ENCODE measurements at regions not wholly inside any gene's neighbourhood (a gene's known extent, or its start where the extent isn't known, plus 50 kb on each side); places are given as distances from the start of the nearest gene placed in this dataset.

DNA sequence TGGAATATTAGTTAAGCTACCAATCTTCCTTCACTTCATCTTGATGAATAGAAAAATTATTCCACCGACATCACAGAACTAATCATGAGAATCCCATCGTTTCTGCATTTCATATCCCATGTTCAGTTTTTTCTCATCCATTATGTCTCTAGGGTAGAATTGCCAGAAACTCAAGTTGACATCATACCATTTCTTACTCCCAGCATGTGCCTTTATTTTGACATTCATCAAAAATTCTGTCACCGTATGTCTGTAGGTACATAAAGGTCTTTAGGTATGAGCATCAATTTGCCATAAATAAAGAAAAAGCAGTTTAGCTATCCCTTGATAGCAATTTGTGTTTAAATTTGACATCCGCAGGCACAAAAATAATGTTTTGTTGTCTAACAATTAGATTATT, 175.5 kb upstream of the ROBO2 start:
- H3K27ac Mint-ChIP-seq (ENCODE audit: unreplicated experiment) = no peak overlapping the region
- H3K9me3 Mint-ChIP-seq (ENCODE audit: unreplicated experiment) = no peaks in the 10 kb centered on the region
- H3K4me1 Mint-ChIP-seq (ENCODE audit: low read depth, unreplicated experiment) = no peaks in the 10 kb centered on the region
- POLR2A ChIA-PET = no interaction called here
- Histone ChIP-seq H3K36me3 (ENCODE audit: control insufficient read depth, insufficient read depth, low read length) (no peaks in the 10 kb centered on the region), H3K27me3 (replicated peaks; ENCODE audit: control insufficient read depth, insufficient read depth, low read length) (no peaks in the 10 kb centered on the region), H3K4me1 (no peaks in the 10 kb centered on the region), H3K4me3 (ENCODE audit: low read depth, low read length) (no peak overlapping the region), H3K9me3 (no peaks in the 10 kb centered on the region)
- intact Hi-C loops (cut with micrococcal nuclease; ENCODE audit: unreplicated experiment) = no loop called here
- CTCF ChIA-PET = no interaction called here
- no TSS peak for BruUV-seq (replicated peaks)
- no peak for TF ChIP-seq CTCF (IDR thresholded peaks at IDR 0.05; ENCODE audit: insufficient read depth in 1 of 2, low read depth in 1 of 2, low read length in 1 of 2, severe bottlenecking in 1 of 2, unreplicated experiment in 1 of 2)
- no peak for DNase-seq
- no peaks in the 10 kb centered on the region for H3K36me3 Mint-ChIP-seq (ENCODE audit: insufficient read depth, unreplicated experiment)
- no peak overlapping the region for H3K4me3 Mint-ChIP-seq (ENCODE audit: unreplicated experiment)
- no peaks in the 10 kb centered on the region for H3K27me3 Mint-ChIP-seq (ENCODE audit: insufficient read depth, unreplicated experiment)

DNA sequence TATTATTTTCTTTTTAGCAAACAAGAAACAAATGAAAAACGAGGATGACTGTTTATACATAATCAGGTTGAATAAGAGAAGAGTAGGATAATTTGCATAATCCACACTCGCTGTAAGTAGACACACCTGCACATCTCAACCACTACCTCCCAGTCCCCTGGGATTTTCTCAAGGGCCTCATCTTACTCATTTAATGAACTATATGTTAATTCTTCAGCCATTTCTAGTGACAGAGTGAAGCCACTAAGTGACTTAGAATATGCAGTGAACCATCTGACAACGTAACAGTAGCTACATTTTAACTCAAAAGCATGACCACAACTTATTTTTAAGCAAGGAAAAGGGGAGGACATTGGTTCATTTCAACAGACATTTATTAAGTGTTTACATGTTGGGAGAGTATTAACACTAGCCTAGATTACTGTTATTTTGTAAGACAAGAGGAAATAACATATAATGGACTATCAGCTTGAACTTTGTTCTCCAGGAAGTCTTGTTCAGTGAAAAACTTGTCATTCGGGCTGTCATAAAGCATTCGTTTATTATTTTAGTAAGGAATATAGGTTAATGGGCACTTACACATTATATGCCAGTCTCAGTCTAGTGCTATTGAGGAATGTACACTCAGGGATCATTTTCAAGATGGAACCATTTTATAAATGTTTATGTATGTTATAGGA, 173.0 kb upstream of the ROBO2 start:
- H3K9me3 ChIP-seq = no peaks in the 10 kb centered on the region
- no peaks in the 10 kb centered on the region for H3K36me3 Mint-ChIP-seq (ENCODE audit: insufficient read depth, unreplicated experiment)
- intact Hi-C loops (cut with micrococcal nuclease; ENCODE audit: unreplicated experiment) = no loop called here
- CTCF ChIA-PET = no interaction called here
- no TSS peak for BruUV-seq (replicated peaks)
- no peak for TF ChIP-seq CTCF (IDR thresholded peaks at IDR 0.05; ENCODE audit: insufficient read depth in 1 of 2, low read depth in 1 of 2, low read length in 1 of 2, severe bottlenecking in 1 of 2, unreplicated experiment in 1 of 2)
- H3K27me3 ChIP-seq (replicated peaks; ENCODE audit: control insufficient read depth, insufficient read depth, low read length) = no peaks in the 10 kb centered on the region
- H3K4me1 Mint-ChIP-seq (ENCODE audit: low read depth, unreplicated experiment) = no peaks in the 10 kb centered on the region
- no peak for DNase-seq
- H3K36me3 ChIP-seq (ENCODE audit: control insufficient read depth, insufficient read depth, low read length) = no peaks in the 10 kb centered on the region
- H3K9me3 Mint-ChIP-seq (ENCODE audit: unreplicated experiment) = no peaks in the 10 kb centered on the region
- H3K4me3 Mint-ChIP-seq (ENCODE audit: unreplicated experiment) = no peak overlapping the region
- H3K4me1 ChIP-seq = no peaks in the 10 kb centered on the region
- H3K4me3 ChIP-seq (ENCODE audit: low read depth, low read length) = no peak overlapping the region
- POLR2A ChIA-PET = no interaction called here
- H3K27me3 Mint-ChIP-seq (ENCODE audit: insufficient read depth, unreplicated experiment) = no peaks in the 10 kb centered on the region
- no peak overlapping the region for H3K27ac Mint-ChIP-seq (ENCODE audit: unreplicated experiment)

DNA sequence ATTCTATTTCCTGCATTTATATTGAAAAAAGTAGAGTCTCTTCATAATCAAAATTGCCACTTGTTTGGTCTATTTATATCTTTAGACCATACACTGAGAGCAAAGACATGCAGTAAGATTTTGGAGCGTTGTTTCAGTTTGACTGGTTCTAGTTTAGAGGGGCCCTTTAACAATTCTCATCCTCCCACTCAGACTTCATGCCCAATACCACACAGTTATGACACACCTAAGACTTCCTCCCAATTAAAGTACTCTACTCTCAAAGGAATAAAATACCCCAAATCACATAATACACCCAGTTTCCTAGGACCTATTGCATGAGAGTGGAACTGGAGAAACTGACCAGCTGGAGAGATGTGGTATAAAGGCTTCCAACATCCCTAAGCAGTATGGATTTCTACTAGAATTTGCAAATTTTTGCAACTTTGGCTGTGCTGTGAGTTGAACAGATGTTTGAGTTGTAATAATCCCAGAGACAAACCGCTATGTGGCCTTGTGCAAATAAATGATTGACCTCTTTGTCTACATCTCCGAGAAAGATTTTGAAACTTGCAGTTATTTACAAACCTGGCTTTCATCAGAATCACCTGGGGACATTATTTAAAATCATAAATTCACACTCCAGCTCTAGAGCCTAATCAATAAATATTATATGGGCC, 170.0 kb upstream of the ROBO2 start:
- Mint-ChIP-seq H3K27me3 (ENCODE audit: insufficient read depth, unreplicated experiment) (no peaks in the 10 kb centered on the region), H3K36me3 (ENCODE audit: insufficient read depth, unreplicated experiment) (no peaks in the 10 kb centered on the region), H3K4me3 (ENCODE audit: unreplicated experiment) (no peak overlapping the region), H3K4me1 (ENCODE audit: low read depth, unreplicated experiment) (peaks cover 13% of the 10 kb centered on the region), H3K27ac (ENCODE audit: unreplicated experiment) (no peak overlapping the region), H3K9me3 (ENCODE audit: unreplicated experiment) (no peaks in the 10 kb centered on the region)
- intact Hi-C loops (cut with micrococcal nuclease; ENCODE audit: unreplicated experiment) = loop anchor here (5.0 to 10.0 kb wide), 2 partner anchors 72 to 185 kb away; no protein-coding TSS in a partner anchor
- H3K9me3 ChIP-seq = no peaks in the 10 kb centered on the region
- no peaks in the 10 kb centered on the region for H3K27me3 ChIP-seq (replicated peaks; ENCODE audit: control insufficient read depth, insufficient read depth, low read length)
- no peaks in the 10 kb centered on the region for H3K36me3 ChIP-seq (ENCODE audit: control insufficient read depth, insufficient read depth, low read length)
- no peak for DNase-seq
- H3K4me1 ChIP-seq = peaks cover 26% of the 10 kb centered on the region
- CTCF ChIA-PET = no interaction called here
- no TSS peak for BruUV-seq (replicated peaks)
- POLR2A ChIA-PET = no interaction called here
- TF ChIP-seq CTCF (IDR thresholded peaks at IDR 0.05; ENCODE audit: insufficient read depth in 1 of 2, low read depth in 1 of 2, low read length in 1 of 2, severe bottlenecking in 1 of 2, unreplicated experiment in 1 of 2) = no peak
- H3K4me3 ChIP-seq (ENCODE audit: low read depth, low read length) = no peak overlapping the region

All from Caco-2 (cell line).